ENCODE measurements at regions not wholly inside any gene's neighbourhood (a gene's known extent, or its start where the extent isn't known, plus 50 kb on each side); places are given as distances from the start of the nearest gene placed in this dataset.

DNA sequence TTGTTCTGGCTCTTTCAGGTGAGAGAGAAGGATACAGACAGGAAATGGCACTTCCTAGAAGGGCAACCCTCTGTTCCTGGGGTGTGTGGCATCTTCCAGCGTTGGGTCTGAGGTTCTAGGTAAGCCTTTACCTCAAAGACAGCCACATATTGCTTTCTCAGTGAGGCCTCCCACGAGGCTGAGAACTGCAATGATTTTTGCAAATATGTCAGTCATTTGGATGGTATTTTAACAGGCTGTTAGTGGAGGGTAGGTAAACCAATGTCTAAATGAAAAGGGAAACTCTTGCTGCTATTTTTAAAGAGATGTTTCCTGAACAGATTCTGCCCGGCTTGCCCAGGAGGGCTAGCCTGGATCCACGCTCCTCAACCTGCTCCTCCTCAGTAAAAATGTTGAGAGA, 240.3 kb upstream of the KLF6 start:
- Histone ChIP-seq H3K27me3 (replicated peaks in 1 of 7) (no peaks in the 10 kb centered on the region), H3K4me1 (no peaks in the 10 kb centered on the region), H3K4me3 (no peak overlapping the region), H3K27ac (no peak overlapping the region), H3K9me3 (peaks cover 0 to 6% (median 0%) of the 10 kb centered on the region in 8 donors), H3K36me3 (no peaks in the 10 kb centered on the region)
- intact Hi-C loops (cut with DNase I; ENCODE audit: low total_unique reads) = no loop called here
- DNase-seq = no peak
- WGBS, 5 donors = 41 to 52% (median 45%) methylated on average over 4 of the region's 4 CpGs
- TF ChIP-seq POLR2AphosphoS5 (IDR thresholded peaks at IDR 0.05) (no peak), POLR2A (IDR thresholded peaks at IDR 0.05) (no peak)
- TF ChIP-seq, protein P1, sequence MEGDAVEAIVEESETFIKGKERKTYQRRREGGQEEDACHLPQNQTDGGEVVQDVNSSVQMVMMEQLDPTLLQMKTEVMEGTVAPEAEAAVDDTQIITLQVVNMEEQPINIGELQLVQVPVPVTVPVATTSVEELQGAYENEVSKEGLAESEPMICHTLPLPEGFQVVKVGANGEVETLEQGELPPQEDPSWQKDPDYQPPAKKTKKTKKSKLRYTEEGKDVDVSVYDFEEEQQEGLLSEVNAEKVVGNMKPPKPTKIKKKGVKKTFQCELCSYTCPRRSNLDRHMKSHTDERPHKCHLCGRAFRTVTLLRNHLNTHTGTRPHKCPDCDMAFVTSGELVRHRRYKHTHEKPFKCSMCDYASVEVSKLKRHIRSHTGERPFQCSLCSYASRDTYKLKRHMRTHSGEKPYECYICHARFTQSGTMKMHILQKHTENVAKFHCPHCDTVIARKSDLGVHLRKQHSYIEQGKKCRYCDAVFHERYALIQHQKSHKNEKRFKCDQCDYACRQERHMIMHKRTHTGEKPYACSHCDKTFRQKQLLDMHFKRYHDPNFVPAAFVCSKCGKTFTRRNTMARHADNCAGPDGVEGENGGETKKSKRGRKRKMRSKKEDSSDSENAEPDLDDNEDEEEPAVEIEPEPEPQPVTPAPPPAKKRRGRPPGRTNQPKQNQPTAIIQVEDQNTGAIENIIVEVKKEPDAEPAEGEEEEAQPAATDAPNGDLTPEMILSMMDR (IDR thresholded peaks at IDR 0.05 in 8 of 11, conservative IDR thresholded peaks at IDR 0.05 in 3 of 11) = no peak

DNA sequence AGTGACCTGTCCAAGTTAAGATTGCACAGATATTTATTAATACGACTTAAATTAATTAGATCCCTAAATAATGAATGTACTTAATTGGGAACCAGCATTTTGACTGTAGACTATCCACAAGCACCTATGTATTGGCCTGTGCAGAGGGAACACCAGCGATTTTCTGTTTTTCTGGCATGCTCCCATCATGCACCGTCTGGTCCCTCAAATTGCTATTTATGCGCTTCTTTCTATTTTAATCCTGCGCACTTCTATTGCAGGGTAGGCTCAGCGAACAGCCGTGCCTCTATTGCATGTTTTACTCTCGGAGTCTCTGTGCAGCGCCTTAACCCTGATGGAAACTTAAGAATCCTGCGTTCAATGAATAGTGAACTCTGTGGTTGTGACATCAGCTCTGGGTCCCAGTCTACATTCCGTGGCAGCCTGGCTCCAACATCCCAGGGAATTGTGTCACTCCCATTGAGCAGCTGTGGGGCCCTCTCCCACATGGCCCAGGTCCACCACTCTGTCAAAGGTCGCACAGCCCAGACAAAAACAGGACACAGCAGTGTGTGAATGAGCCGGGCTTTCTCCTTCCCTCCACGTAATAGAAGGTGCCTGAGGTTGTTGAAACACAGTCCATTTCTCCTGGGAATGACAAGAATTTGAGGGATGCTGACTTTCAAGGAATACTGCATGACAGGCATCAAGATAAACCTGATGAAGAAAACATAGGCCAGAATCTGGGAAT, 239.7 kb upstream of the KLF6 start:
- H3K4me1 ChIP-seq = no peaks in the 10 kb centered on the region
- no peak for TF ChIP-seq POLR2AphosphoS5 (IDR thresholded peaks at IDR 0.05)
- TF ChIP-seq, protein P1 (IDR thresholded peaks at IDR 0.05 in 8 of 11, conservative IDR thresholded peaks at IDR 0.05 in 3 of 11) = no peak
- TF ChIP-seq POLR2A (IDR thresholded peaks at IDR 0.05) = no peak
- intact Hi-C loops (cut with DNase I; ENCODE audit: low total_unique reads) = no loop called here
- WGBS, 5 donors = 89 to 93% (median 92%) methylated on average over 14 of the region's 14 CpGs
- no peak overlapping the region for H3K27ac ChIP-seq
- H3K36me3 ChIP-seq = no peaks in the 10 kb centered on the region
- H3K27me3 ChIP-seq (replicated peaks in 1 of 7) = no peaks in the 10 kb centered on the region
- H3K4me3 ChIP-seq = no peak overlapping the region
- DNase-seq = no peak
- H3K9me3 ChIP-seq = peaks cover 0 to 6% (median 0%) of the 10 kb centered on the region in 8 donors

DNA sequence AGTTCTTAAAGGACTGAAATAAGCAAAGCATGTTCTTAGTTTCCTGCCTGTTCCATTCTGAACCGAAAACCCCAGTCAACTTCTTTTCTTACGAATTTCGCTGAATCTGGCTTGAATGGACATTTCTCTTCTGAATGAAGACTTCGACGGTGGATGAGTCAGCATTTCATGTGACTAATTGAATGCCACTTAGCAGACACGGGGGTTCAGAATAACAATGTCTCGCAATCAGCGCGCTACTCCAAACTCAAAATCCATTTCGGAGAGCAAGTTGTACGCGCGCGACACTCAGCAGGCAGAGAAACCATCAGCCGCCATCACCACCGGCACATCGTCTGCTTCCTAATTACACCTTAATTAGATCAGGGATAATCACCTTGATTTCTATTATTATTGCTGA, 239.0 kb upstream of the KLF6 start:
- Histone ChIP-seq H3K36me3 (no peaks in the 10 kb centered on the region), H3K9me3 (peaks cover 0 to 6% (median 0%) of the 10 kb centered on the region in 8 donors), H3K4me3 (no peak overlapping the region), H3K27ac (no peak overlapping the region), H3K4me1 (no peaks in the 10 kb centered on the region), H3K27me3 (replicated peaks in 1 of 7) (no peaks in the 10 kb centered on the region)
- intact Hi-C loops (cut with DNase I; ENCODE audit: low total_unique reads) = no loop called here
- WGBS, 5 donors = 93 to 96% (median 95%) methylated on average over 17 of the region's 17 CpGs
- DNase-seq = no peak
- TF ChIP-seq, protein P1 (IDR thresholded peaks at IDR 0.05 in 8 of 11, conservative IDR thresholded peaks at IDR 0.05 in 3 of 11) = no peak
- TF ChIP-seq POLR2AphosphoS5 (IDR thresholded peaks at IDR 0.05) (no peak), POLR2A (IDR thresholded peaks at IDR 0.05) (no peak)

DNA sequence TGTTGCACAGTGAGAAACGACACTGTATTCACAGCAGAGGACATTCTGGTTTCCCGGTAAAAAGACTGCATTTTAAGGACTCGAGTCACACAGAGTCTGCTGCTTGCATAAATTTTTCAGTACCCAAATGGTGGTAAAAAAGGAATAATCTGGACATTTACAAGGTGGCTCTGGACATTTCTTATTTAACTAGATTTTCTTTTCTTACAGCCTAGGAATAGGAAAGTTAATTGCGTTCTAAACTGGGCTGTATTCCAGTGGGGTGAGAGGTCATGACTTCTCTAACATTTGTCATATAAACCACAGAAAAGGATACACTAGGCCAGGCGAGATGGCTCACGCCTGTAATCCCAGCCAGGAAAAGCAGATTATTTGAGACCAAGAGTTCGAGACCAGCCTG, 237.5 kb upstream of the KLF6 start:
- H3K36me3 ChIP-seq = no peaks in the 10 kb centered on the region
- no peak overlapping the region for H3K4me3 ChIP-seq
- H3K4me1 ChIP-seq = no peaks in the 10 kb centered on the region
- intact Hi-C loops (cut with DNase I; ENCODE audit: low total_unique reads) = no loop called here
- H3K27me3 ChIP-seq (replicated peaks in 1 of 7) = no peaks in the 10 kb centered on the region
- H3K9me3 ChIP-seq = peaks cover 0 to 6% (median 0%) of the 10 kb centered on the region in 8 donors
- TF ChIP-seq POLR2A (IDR thresholded peaks at IDR 0.05) (no peak), POLR2AphosphoS5 (IDR thresholded peaks at IDR 0.05) (no peak)
- TF ChIP-seq, protein P1 (IDR thresholded peaks at IDR 0.05 in 8 of 11, conservative IDR thresholded peaks at IDR 0.05 in 3 of 11) = no peak
- WGBS, 5 donors = 63 to 83% (median 75%) methylated on average over 7 of the region's 7 CpGs
- DNase-seq = no peak
- H3K27ac ChIP-seq = no peak overlapping the region
